ENCODE measurements at regions not wholly inside any gene's neighbourhood (a gene's known extent, or its start where the extent isn't known, plus 50 kb on each side); places are given as distances from the start of the nearest gene placed in this dataset.
"Not testable (repeated sequence)": the region's sequence is repeated elsewhere in the genome, so short reads cannot be mapped to it uniquely, and the experiment has no call there.

DNA sequence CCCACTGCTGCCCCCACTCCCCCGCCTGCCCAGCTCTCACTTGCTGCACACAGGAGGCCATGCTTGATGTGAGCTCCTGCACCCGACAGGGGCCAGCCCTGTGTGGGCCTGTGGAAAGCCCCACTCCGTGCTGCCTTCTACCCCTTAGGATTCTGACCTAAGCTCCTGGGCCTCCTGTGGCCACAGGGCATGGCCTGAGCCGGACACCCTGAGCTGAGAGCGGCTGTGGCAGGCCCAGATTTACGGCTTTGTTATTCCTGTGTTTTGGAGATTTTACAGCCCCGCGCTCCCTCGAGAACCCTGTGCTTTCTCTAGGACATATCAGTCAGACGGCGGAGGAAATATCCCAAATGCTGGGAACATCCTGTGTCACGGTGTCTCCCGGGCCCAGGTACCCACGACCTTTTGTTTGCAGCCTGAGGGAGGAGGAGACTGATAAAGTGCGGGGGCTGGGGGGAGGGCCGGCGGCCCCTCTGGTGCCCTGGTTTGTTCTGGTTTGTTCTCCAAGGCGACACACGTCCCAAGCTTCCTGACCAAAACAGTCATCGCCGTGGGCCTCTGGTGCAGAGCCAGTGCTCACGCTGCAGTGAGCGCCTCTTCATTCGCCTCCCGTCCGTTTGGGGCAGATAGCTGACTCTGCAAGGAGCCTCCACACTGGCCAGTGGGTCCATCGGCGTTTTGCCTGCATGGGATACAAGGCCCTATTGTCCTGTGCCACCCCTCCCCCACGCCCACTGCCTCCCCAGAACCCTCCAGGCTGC, 363.4 kb downstream of the C16orf95 start:
- TF ChIP-seq, protein P1, sequence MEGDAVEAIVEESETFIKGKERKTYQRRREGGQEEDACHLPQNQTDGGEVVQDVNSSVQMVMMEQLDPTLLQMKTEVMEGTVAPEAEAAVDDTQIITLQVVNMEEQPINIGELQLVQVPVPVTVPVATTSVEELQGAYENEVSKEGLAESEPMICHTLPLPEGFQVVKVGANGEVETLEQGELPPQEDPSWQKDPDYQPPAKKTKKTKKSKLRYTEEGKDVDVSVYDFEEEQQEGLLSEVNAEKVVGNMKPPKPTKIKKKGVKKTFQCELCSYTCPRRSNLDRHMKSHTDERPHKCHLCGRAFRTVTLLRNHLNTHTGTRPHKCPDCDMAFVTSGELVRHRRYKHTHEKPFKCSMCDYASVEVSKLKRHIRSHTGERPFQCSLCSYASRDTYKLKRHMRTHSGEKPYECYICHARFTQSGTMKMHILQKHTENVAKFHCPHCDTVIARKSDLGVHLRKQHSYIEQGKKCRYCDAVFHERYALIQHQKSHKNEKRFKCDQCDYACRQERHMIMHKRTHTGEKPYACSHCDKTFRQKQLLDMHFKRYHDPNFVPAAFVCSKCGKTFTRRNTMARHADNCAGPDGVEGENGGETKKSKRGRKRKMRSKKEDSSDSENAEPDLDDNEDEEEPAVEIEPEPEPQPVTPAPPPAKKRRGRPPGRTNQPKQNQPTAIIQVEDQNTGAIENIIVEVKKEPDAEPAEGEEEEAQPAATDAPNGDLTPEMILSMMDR (IDR thresholded peaks at IDR 0.05), result no peak
- H3K27me3 ChIP-seq, result peaks cover 53% of the 10 kb centered on the region
- no peak overlapping the region for H3K4me3 ChIP-seq (ENCODE audit: low read depth in 1 of 2, low read length in 1 of 2)
- H3K9me3 ChIP-seq, result no peaks in the 10 kb centered on the region
- no peaks in the 10 kb centered on the region for H3K36me3 ChIP-seq
- peaks cover 8 to 11% of the 10 kb centered on the region in 2 experiments for H3K4me1 ChIP-seq (ENCODE audit: control insufficient read depth in 1 of 2, insufficient read depth in 1 of 2, low read depth in 1 of 2, low read length in 1 of 2)
- H3K27ac ChIP-seq, result no peak overlapping the region

DNA sequence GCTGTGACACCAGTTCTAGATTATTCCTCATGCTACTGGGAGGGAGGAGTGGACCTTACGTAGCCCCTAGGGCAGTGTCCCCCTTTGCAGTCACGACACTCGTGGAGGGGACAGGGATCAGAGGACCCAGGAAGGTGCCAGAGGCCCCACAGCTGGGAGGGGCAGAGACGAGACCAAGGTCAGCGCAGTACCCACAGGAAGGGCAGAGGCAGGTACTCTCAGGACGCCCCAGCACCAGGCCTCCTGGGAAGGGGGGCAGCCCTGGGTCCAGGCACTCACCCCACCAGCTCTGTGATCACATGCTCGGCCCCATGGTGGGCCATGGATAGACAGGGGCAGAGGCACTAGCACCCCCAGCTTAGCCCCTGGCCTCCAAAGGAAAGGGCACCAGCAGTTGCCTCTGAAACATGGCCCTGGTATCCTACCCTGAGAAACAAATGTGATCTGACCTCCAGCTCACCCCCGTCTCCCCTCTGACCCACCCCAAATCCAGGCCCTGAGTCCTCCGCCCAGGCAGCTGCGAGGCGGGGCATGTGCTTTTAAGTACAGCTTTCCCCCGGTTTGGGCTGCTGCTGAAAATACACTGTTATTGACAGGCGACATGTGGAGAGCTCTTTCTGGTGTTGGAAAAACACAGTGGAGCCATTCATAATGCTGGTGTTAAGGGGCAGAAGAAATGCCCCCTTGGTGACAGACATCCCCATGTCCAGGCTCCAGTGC, 361.9 kb downstream of the C16orf95 start:
- Histone ChIP-seq H3K4me3 (ENCODE audit: low read depth in 1 of 2, low read length in 1 of 2) (no peak overlapping the region), H3K4me1 (ENCODE audit: control insufficient read depth in 1 of 2, insufficient read depth in 1 of 2, low read depth in 1 of 2, low read length in 1 of 2) (peaks cover 8 to 11% of the 10 kb centered on the region in 2 experiments), H3K36me3 (no peaks in the 10 kb centered on the region), H3K27ac (no peak overlapping the region), H3K9me3 (no peaks in the 10 kb centered on the region), H3K27me3 (peaks cover 67% of the 10 kb centered on the region)
- TF ChIP-seq, protein P1 (IDR thresholded peaks at IDR 0.05), result no peak

DNA sequence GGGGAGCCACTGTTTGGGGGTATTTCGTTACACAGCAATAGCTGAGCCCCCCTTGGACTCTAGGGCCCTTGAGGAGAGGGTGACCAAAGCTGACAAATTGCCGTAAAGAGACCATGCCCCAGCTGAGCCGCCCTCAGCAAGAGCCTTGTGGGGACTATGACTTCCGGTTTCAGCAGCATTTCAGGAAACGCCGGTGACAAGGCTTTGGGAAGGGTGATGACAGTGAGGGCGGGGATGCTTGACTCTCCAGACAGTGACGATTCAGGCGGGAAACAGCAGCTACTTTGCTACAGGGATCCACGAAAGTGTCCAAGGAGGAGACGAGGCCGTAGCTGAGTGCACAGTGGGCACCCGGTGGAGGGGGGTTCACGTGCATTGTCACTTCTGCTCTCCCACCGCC, 360.8 kb downstream of the C16orf95 start:
- Histone ChIP-seq H3K27ac (no peak overlapping the region), H3K9me3 (no peaks in the 10 kb centered on the region), H3K4me3 (ENCODE audit: low read depth in 1 of 2, low read length in 1 of 2) (no peak overlapping the region), H3K36me3 (no peaks in the 10 kb centered on the region), H3K27me3 (peaks cover 79% of the 10 kb centered on the region), H3K4me1 (ENCODE audit: control insufficient read depth in 1 of 2, insufficient read depth in 1 of 2, low read depth in 1 of 2, low read length in 1 of 2) (peaks cover 8 to 11% of the 10 kb centered on the region in 2 experiments)
- TF ChIP-seq, protein P1 (IDR thresholded peaks at IDR 0.05), result no peak

DNA sequence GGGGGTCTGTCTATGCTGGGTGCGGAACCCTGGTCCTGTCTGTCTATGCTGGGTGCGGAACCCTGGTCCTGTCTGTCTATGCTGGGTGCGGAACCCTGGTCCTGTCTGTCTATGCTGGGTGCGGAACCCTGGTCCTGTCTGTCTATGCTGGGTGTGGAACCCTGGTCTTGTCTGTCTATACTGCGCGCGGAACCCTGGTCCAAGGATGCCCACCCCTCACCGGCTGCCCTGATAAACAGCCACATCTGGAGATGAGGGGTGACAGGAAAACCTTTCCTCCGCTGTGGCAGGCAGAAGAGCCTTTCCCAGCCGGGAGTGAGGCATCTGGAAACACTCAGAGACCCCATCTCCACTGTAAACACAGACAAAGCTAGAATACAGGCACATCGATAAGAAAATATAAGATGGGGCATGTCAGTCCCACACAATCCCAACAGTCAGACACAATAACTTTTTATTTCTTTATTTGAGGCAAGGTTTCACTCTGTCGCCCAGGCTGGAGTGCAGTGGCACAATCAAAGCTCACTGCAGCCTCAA, 359.5 kb downstream of the C16orf95 start:
- not testable (repeated sequence) for H3K4me3 ChIP-seq (ENCODE audit: low read depth in 1 of 2, low read length in 1 of 2); H3K27ac ChIP-seq; H3K36me3 ChIP-seq; H3K9me3 ChIP-seq
- Histone ChIP-seq H3K4me1 (ENCODE audit: control insufficient read depth in 1 of 2, insufficient read depth in 1 of 2, low read depth in 1 of 2, low read length in 1 of 2) (peaks cover 8 to 11% of the 10 kb centered on the region in 2 experiments), H3K27me3 (peaks cover 84% of the 10 kb centered on the region)

DNA sequence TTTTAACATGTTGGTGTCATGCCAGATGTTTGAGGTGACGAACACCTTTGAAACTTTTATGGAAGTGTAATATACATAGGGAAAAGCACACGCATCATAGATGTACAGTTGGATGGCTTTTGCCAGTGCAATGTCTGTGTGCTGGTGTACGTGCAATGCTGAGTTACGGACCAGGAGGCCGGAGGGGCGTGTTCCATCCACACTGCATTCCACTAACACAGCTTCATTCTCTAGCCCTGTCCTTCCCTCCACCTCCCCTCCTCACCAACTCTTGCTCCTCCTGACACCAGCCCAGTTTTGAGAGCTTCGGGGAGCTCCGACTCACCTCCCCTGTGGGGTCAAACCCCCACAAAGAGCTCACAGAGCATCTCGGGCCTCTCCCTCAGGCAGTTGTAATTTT, 358.8 kb downstream of the C16orf95 start:
- H3K27me3 ChIP-seq, result peaks cover 78% of the 10 kb centered on the region
- H3K4me3 ChIP-seq (ENCODE audit: low read depth in 1 of 2, low read length in 1 of 2), result no peak overlapping the region
- no peaks in the 10 kb centered on the region for H3K36me3 ChIP-seq
- peaks cover 8 to 11% of the 10 kb centered on the region in 2 experiments for H3K4me1 ChIP-seq (ENCODE audit: control insufficient read depth in 1 of 2, insufficient read depth in 1 of 2, low read depth in 1 of 2, low read length in 1 of 2)
- TF ChIP-seq, protein P1 (IDR thresholded peaks at IDR 0.05), result no peak
- H3K9me3 ChIP-seq, result no peaks in the 10 kb centered on the region
- H3K27ac ChIP-seq, result no peak overlapping the region

Data from neutrophil (primary cell).